ENCODE measurements at regions not wholly inside any gene's neighbourhood (a gene's known extent, or its start where the extent isn't known, plus 50 kb on each side); places are given as distances from the start of the nearest gene placed in this dataset.

DNA sequence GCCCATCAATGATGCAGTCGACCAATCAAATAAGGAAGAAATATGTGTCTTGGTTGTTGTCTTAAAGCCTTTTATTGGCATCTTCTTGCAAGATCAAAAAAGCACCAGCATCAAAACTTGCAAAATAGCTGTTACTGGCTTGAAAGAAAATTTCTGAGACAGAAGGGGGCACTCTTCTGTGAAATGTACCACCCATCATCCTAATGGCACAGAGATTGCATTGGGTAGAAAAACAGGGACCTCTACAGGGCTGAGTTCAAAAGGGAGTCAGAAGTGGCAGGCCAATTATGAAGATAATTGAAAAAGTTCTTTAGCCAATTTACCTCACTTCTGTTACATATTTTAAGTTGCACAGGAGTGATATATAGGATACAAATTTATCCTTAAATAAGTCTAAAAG lies 122.3 kb upstream of the GPR149 start:
- Mint-ChIP-seq H3K4me1 (ENCODE audit: unreplicated experiment) (no peaks in the 10 kb centered on the region), H3K9me3 (ENCODE audit: unreplicated experiment) (no peaks in the 10 kb centered on the region), H3K27ac (ENCODE audit: unreplicated experiment) (no peak overlapping the region), H3K4me3 (ENCODE audit: unreplicated experiment) (no peak overlapping the region), H3K36me3 (ENCODE audit: low read depth, unreplicated experiment) (no peaks in the 10 kb centered on the region), H3K27me3 (ENCODE audit: unreplicated experiment) (no peaks in the 10 kb centered on the region)
- TF ChIP-seq CTCF (IDR thresholded peaks at IDR 0.05; ENCODE audit: unreplicated experiment): no peak
- peak; percentile 7 for DNase-seq (ENCODE audit: low spot score)

DNA sequence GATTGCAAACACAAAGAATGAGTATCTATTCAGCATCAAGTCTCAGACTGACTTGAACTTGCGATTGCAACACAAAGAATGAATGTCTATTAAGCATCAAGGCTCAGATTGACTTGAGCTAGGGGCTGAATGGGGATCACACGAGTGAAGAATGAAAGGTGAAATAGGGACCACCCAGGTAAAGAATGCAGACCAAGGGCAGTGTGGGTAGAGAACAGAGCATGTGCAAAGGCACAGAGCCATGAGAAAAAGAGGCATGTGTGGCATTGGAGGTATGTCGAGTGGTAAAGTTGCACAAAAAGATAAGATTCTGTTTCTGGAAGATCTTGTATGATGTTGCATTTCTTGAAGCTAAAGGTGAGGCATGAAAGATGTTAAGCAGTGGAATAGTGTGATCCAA lies 119.4 kb upstream of the GPR149 start:
- no peaks in the 10 kb centered on the region for H3K9me3 Mint-ChIP-seq (ENCODE audit: unreplicated experiment)
- H3K4me3 Mint-ChIP-seq (ENCODE audit: unreplicated experiment): no peak overlapping the region
- DNase-seq (ENCODE audit: low spot score): no peak
- no peak for TF ChIP-seq CTCF (IDR thresholded peaks at IDR 0.05; ENCODE audit: unreplicated experiment)
- H3K27me3 Mint-ChIP-seq (ENCODE audit: unreplicated experiment): peaks cover 2% of the 10 kb centered on the region
- no peaks in the 10 kb centered on the region for H3K36me3 Mint-ChIP-seq (ENCODE audit: low read depth, unreplicated experiment)
- no peaks in the 10 kb centered on the region for H3K4me1 Mint-ChIP-seq (ENCODE audit: unreplicated experiment)
- no peak overlapping the region for H3K27ac Mint-ChIP-seq (ENCODE audit: unreplicated experiment)

DNA sequence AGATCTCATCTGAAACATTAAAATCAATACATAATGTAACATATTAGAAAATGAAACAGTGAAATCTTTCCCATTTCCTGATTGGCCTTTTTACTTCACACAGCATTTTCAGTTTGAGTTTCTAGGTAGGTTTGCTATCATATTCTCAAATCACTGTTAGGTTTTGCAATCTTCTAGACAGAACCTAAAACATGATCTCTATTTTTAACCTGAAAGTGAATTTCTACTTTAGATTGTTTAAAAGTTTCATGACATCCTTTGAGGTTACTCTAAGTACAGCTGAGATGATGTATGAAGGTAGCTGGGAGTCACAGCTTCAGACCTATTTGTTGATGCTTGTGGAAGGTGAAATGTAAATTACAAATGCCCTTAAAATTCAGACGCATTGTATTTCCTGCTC lies 118.4 kb upstream of the GPR149 start:
- no peaks in the 10 kb centered on the region for H3K9me3 Mint-ChIP-seq (ENCODE audit: unreplicated experiment)
- peaks cover 2% of the 10 kb centered on the region for H3K27me3 Mint-ChIP-seq (ENCODE audit: unreplicated experiment)
- no peak for DNase-seq (ENCODE audit: low spot score)
- no peaks in the 10 kb centered on the region for H3K36me3 Mint-ChIP-seq (ENCODE audit: low read depth, unreplicated experiment)
- no peak for TF ChIP-seq CTCF (IDR thresholded peaks at IDR 0.05; ENCODE audit: unreplicated experiment)
- H3K4me3 Mint-ChIP-seq (ENCODE audit: unreplicated experiment): no peak overlapping the region
- no peaks in the 10 kb centered on the region for H3K4me1 Mint-ChIP-seq (ENCODE audit: unreplicated experiment)
- no peak overlapping the region for H3K27ac Mint-ChIP-seq (ENCODE audit: unreplicated experiment)

GRCh38 chr3:154542837-154543236 lies 112.8 kb upstream of the GPR149 start:
- Mint-ChIP-seq H3K4me3 (ENCODE audit: unreplicated experiment) (no peak overlapping the region), H3K4me1 (ENCODE audit: unreplicated experiment) (no peaks in the 10 kb centered on the region), H3K27ac (ENCODE audit: unreplicated experiment) (no peak overlapping the region), H3K9me3 (ENCODE audit: unreplicated experiment) (no peaks in the 10 kb centered on the region), H3K36me3 (ENCODE audit: low read depth, unreplicated experiment) (no peaks in the 10 kb centered on the region), H3K27me3 (ENCODE audit: unreplicated experiment) (peaks cover 2% of the 10 kb centered on the region)
- no peak for DNase-seq (ENCODE audit: low spot score)
- TF ChIP-seq CTCF (IDR thresholded peaks at IDR 0.05; ENCODE audit: unreplicated experiment): no peak

- Mint-ChIP-seq H3K9me3 (ENCODE audit: unreplicated experiment) (no peaks in the 10 kb centered on the region), H3K4me1 (ENCODE audit: unreplicated experiment) (peaks cover 3% of the 10 kb centered on the region), H3K4me3 (ENCODE audit: unreplicated experiment) (no peak overlapping the region), H3K36me3 (ENCODE audit: low read depth, unreplicated experiment) (no peaks in the 10 kb centered on the region), H3K27ac (ENCODE audit: unreplicated experiment) (no peak overlapping the region), H3K27me3 (ENCODE audit: unreplicated experiment) (peaks cover 2% of the 10 kb centered on the region)
- no peak for DNase-seq (ENCODE audit: low spot score)
- no peak for TF ChIP-seq CTCF (IDR thresholded peaks at IDR 0.05; ENCODE audit: unreplicated experiment)
Observed at GRCh38 chr3:154540950-154541604, 111.1 kb upstream of the GPR149 start.

Measured in endothelial cell (in vitro differentiated cells).